ENCODE measurements at regions not wholly inside any gene's neighbourhood (a gene's known extent, or its start where the extent isn't known, plus 50 kb on each side); places are given as distances from the start of the nearest gene placed in this dataset.

DNA sequence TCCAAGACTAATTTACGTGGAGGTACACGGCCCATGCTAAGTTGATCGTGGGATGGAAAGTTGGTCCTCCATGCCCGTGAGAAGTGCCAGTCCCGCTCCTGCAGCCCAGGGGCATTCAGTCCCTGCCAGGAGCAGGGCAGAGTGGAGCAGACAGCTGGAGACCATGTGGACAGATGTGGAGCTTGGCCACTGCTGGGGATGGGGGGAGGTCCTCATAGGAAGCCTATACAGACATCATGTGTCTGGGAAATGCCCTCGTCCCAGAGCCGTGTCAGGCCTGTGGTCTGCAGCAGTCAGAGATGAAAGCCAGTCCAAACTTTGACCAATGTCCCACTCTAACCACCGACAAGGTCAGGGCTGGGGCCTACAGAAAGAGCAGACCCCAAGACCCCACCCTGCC lies 118.4 kb downstream of the CPZ start:
- DNase-seq (ENCODE audit: low spot score), result no peak

DNA sequence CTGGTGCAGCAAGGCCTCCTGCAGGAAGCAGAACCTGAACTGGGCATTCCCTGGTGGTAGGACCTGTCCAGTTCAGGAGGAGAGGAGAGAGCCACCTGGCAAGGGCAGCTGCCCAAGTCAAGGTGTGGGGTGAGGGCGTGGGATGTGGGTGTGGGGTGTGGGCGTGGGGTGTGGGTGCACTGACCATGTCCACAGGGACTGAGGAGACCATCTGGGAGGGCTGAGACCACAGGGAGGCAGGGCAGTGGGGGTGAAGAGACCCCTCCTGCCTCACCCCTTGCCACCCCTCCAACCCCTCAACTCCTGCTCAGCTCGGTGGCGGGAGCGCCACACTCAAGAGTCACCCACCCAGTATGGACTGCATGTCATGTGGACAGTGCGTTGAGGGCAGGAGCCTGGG lies 117.9 kb downstream of the CPZ start:
- DNase-seq (ENCODE audit: low spot score), result no peak

DNA sequence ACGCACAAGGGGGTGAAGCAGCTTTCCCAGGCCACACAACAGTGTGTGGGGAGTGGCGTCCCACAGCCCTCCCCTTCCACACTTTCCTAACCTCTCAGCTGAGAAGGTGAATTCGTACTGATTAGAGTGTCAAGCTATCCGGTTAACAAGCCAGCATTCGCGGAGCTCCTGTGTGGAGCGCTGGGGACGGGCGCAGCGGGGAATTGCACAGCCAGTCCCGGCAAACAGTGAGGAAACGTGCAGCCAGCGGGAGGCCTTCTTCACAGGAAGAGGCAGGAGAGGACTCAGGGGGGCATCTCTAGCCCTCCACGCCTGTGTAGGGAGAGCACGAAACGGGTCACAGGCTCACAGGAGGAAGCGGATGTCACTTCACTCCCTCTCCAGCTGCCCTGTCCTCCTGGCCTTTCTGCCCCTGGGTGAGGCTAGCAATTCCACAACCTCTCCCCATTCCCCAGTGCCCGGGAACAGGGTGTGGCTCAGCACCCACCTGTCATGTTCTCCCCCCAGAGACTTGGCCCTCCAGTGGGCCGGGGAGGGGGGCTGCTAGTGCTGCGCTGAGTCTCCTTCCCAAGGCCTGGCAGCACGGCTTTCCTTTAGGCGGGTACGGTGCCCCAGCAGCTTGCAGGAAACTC lies 117.3 kb downstream of the CPZ start:
- no peak for DNase-seq (ENCODE audit: low spot score)

DNA sequence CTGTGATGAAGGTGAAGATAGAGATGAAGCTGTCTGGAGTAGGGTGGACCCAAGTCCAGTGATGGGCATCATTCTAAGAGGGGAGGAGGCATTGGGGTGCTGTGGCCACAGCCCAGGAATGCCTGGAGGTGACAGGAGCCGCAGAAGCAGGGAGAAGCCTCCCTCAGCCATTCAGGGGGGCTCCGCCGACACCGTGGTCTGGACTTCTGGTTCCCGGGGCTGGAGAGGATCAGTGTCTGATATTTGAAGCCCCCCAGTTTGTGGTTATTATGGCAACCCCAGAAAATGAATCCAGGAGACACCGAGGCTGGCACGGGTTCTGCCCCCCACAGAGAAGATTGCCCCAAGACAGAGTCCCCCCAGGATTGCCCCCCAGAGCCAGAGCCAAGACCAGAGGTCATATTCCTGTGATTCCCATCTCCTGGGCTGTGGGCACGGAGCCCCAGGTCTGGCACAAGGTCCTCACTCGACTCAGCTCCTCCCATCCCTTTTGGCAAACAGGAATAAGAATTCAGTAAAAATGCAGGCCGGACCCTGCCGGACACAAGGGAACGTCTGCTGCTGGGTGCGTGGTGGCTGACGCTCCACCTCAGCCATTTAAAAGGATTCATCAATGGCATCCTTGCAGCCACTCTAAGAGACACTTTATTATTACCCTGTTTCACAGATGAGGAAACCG lies 116.6 kb downstream of the CPZ start:
- DNase-seq (ENCODE audit: low spot score), result no peak

DNA sequence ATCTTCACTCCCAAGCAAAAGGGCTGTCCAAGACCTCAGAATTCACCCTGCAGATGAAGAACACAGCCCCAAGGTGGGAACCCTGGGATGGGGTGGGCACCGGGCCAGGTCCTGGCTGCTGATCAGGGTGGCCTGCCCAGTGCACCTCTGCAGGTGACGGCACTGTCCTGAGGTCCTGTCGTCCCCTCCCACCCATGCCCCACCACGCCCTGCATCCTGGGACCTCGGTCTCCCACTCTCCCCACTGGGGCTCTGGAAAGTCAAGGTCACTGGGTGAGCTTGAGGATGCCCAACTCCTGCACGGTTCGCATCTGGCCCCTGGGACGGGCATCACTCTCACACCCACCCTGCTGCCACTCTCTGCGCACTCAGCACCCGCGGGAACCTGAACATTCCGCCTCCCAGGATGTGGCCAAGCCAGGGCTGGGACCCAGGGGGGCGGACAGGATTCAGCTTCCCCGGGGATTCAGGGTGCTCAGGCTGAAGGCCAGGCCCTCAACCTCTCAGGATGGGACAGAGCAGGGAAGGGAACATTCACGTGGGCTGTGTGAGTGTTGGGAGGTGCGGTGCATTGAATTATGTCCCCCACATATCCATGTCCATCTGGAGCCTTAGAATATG lies 115.9 kb downstream of the CPZ start:
- no peak for DNase-seq (ENCODE audit: low spot score)

DNA sequence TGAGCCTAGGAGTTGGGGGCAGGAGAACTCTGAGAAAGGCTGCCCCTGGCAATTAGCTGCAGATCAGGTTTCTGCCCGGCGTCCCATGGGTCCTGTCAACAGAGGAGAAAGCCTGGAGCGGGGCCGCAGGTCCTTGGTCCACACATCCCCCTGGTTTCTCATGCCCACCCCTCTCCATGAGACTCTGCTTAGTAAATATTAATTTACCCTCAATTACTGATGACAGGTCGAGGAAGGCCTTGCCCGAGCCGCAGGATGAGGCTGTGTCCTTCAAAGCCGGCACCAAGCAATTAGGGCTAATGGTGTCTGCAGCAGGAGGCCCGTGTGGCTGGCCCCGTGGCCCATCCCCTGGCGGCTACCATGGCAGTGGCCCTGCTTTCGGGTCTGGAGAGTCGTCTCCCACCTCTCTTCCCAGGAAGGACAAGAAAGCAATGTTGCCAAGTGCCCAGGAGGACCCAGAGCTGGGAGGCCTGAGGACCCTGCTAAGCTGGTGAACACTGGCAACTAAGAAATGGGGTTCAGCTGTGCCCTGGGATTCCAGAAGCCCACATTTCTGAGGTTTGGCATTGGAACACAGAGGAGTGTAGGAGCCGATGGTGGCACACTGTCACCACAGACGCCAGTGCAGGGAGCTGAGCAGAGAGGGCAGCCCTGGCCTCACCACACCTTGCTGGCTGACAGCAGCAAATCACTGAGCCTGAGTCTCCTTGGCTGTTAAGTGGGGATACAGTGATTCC lies 114.6 kb downstream of the CPZ start:
- DNase-seq (ENCODE audit: low spot score), result no peak

DNA sequence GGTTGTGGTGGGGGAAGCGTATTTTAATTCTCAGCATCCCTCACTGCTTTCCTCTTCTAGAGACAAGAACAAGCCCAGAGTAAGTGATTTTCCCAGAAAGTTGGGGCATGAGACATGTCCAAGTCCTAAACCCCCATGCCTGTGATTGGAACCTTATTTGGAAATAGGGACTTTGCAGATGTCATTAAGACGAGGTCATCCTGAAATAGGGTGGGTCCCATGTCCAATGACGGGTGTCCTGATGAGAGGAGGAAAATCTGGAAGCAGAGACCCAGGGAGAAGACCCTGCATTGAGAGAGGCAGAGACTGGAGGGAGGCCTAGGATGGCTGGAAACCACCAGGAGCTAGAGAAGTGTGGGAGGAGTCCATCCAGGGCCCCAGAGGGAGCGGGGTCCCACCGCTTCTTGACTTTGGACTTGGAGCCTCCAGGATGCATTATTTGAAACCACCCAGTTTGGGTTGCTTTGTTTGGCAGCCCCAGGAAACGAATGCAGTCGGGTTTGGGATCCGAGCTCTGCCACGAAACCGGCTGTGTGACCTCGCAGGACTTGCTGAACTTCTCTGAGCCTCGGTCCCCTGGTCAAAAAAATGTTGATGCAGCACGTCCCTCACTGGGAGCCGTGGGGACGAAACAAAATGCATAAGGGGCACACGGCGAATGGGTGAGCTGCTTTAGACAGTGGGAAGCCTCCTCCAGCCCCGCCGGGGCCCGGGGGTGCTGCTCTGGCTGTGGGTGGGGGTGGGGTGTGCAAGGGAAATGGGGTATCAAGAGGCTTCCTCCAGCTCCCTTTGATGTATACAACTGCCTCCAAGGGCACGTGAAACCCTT lies 113.9 kb downstream of the CPZ start:
- DNase-seq (ENCODE audit: low spot score), result no peak

DNA sequence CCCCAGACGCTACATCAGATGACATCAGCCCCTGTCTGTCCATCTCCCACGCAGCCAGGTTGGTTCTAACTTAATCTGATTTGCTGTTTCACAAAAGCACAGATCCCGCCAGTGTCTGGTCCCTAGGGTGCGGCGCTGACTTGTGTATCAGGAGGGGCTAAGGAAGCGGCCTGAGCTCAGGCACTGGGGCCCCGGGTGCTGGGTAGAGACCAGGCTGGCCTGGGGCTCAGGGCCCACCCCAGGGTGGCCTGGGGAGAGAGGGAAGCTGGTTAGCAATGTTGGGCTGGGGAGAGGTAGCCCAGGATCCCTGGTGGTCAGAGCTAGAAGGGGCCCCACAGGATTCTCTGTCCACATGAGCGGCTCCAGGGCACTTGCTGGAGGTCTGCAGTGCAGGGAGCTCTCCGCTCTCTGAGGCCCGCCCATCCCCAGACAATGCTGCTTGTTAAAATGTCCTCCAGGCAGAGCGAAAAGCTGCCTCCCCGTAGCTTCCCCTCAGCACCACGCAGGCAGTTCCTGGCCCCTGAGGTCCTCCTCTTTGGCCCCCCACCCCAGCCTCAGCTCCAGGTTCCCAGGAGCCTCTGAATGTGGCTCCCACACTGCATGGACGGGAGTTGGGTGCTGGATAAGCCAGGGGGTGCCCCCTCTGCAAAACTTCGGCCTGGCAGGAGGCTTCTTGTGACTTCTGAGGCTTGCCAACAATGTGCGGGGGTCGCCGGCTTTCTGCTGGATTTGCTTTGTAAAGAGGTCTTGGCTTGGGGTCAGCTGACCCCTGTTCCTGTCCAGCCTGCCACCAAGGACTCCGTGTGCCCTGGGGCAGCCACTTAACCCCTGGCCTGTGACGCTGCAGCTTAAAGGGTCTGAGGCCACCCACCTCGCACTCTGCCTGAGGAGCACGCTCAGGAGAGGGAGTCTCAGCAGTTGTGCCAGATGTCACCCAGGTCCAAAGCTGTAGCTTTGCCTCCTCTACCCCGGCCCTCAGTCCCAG lies 112.9 kb downstream of the CPZ start:
- DNase-seq (ENCODE audit: low spot score), result no peak

DNA sequence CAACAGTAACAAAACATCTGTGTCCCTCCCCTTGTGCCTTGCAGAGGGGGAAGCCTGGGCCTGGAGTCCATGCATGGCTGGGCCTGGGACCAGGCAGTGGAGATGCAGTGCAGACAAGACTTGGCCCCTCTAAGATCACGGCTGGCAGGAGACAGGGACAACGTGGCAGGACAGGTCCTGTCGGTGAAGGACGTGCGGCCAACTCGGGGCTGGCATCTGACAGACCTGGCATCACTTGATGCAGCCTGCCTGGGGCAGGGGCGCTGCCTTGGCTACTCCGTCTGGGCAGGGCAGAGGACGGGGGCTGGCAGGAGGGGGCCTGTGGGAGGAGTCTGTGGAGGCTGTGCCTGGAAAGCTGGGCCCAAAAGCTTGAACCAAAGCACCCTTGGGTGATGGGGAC lies 112.1 kb downstream of the CPZ start:
- DNase-seq (ENCODE audit: low spot score), result no peak

DNA sequence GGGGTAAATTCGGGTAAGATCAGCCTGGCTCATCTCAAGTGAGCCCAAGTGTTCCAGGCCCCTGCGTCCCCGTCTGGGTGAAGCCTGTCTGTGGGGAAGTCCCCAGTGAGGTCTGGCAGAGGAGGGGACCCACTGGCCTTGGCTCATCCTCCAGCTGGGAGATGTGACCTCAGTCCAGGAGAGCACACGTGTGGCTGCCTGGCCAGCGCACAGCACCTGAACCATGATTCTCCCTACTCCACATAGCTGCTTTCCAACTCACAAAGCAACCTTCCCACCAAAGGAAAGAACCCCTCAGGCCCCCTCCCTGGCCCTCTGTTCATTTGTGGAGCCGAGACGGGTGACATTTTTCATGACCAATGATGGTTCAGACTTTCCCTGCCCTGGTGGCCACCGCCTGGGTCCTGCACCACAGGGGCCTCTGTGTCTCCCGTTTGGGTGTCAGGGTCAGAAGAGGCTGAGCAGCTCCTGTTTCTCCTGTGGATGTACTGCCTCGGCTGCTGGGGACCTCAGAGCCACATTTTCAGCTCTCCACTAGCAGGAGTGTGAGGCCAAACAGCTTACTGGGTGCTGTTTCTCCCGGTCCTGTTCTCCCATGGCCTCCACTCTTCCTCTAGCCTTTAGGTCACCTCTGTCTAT lies 111.4 kb downstream of the CPZ start:
- DNase-seq (ENCODE audit: low spot score), result no peak

DNA sequence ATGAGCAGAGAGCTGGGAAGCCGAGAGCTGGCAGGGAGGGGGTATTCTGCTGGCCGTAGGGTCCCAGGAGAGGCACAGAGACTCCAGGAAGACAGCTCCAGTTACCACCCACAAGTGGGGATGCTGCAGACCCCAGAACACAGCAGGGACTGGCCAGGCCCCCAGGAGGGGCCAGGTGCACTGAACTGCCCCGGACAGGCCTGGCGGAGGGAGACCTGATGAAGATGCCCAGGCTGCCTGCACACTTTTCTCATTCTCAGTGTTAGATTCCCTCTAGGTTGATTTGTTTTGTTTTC lies 110.8 kb downstream of the CPZ start:
- DNase-seq (ENCODE audit: low spot score), result no peak

DNA sequence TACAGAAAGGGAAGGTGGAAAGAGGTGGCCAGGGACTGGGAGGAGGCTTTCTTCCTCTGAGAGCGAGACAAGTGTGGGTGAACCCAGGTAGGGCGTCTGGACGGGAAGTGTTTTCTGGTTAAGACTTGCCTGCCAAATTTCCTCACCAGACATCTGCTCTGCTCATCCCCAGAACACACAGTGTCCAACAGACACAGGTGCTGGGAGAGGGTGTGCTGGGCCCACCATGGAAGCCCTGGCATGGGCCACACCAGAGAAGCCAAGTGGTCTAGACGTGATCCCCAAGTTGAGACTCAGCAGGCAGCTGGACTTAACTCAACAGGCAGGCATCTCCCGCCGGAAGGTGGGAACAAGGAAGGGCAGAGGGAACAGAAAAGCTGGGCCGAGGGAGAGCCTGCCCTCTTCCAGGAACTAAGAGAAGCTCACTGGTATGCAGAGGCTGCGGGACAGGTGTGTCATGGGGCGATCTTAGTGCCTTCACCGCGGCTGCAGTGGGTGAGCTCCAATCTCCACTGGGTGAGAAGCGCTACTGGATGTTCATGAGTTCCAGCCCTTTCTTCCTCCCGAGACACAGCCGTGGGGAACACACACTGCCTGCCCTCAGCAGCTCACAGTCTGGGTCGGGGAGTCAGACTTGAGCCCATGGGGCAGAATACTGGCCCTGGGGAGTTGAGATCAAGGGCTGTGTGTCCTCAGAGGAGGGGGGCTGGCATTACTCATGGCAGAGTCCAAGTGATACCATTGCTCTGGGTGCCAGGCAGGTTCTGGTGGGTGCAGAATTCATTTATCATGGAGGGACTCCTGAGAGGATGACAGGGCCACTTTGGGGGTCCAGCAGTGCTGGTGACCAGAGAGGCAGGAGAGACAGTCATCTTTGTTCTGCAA lies 110.2 kb downstream of the CPZ start:
- DNase-seq (ENCODE audit: low spot score), result no peak

DNA sequence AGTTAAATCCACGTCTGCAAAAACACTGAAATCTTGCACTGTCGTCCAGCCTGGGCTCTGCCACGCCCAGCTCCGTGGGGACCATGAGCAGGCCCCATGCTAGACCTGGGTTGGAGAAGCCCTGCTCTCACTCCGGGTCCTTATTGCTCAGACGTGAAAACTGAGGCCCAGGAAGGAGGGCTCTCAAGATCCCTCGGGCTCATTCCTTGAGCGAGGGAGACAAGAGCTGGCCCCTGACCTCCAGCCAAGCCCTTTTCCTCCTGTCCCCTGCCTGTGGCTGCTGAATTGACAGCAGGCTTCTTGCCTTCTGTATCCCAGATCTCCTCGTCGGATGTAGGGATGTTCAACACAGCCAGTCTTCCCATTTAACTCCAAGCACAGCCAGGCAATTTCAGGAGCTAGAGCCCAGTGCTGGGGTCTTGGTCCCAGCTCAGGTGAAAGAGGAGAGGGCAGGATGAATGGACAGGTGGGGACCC lies 109.5 kb downstream of the CPZ start:
- no peak for DNase-seq (ENCODE audit: low spot score)

DNA sequence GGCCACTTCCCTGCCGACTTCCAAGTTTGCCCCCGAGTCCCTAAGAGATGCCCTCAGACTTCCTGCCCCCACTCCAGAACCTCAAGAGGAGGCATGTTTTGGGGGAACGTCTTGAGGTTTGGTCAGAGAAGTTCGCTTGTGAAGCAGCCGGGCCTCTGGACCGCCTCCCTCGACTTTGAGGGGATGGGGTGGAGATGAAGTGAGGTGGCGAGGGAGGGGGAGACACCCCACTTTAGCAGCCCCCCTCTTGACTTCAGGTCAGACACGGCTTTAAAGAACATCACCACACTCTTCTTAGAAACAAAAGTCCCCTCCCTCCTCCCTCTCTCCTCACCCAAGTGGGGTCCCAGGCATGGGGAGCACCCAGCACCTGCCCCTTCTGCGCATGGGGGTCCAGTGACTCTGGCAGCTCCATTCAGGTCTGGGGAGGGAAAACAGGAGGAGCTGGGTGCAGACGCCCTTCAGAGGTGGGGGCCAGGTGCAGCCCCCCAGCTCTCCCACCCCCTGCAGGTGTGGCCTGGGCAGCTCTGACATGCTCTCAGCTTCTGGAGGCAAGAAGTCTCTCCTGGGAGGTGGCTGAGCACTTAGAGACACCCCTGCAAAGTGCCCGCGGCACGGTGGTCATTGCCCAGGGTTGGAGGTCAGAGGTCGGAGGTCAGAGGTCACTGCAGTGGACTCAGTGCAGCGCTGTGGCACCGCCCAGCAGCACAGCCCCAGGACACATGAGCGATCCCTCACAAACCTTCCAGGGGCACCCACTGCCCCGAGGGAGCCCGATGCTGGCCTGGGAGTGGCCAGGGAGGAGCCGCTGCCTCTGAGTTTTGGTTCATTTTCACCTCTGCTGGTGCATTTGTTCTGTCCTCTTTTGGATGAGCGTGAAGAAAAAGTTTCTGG lies 108.8 kb downstream of the CPZ start:
- DNase-seq (ENCODE audit: low spot score), result no peak

DNA sequence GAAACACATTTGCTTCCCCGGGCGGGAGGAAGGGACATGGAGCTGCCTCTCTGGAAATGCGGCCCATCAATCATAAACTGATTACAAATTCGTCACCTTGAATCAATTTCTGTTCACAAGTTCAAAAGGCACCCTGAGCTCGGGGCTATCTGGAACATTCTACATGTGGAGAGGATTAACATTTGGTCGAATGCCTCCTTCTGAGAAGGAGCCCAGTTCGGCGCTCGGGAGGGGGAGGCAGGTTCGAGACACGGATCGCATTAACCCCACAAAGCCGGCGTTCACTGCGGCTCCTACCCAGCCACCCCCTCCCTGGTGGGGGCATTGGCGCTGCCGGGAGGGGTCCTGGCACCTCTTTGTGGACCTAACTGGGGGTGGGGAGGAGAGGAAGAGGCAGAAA lies 108.0 kb downstream of the CPZ start:
- no peak for DNase-seq (ENCODE audit: low spot score)

DNA sequence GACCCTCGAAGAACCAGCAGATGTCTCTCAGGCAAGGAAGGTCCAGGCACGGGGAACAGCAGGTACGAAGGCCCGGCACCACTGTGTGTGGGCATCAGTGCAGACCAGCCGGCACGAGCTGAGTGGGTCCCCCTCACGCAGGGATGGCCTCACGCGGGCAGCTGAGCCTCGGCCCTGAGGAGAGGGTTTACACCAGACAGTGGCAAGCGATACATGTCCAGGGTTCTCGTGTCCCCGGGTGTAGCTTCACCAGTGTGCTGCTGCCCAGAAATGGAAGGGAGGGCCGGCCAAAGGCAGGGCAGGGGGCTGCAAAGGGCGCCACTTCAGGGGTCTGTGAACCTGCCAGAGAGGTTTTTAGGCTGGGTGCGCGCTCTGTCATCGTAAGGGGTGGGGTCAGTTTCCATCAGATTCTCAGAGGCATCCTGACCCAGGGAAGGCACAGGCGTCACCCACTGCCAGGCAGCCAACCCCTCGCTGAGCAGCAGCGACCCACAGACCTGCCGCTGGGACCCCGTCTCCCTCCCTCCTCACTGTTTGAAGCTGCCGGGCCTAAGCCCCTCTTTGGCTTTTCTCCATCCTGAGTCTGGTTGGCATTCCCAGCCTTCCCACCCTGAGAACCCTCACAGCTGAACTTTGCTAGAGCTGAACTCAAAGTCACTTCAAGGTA lies 107.0 kb downstream of the CPZ start:
- DNase-seq (ENCODE audit: low spot score), result no peak

DNA sequence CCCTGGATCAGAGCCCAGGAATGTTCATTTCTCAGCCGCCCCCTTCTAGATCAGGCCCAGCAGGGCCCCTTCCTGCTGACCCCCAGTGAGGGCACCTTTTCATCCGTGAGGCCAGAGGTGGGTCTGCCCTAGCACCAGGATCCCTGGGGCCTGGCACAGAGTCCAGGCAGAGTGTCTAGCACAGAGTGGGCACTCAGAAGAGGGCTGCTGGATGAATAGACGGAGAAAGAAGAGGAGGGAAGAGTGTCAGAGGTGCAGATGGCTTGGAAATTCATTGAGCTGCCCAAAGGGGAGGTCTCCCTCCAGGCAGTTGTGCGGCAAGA lies 106.5 kb downstream of the CPZ start:
- no peak for DNase-seq (ENCODE audit: low spot score)
